ENCODE measurements at regions not wholly inside any gene's neighbourhood (a gene's known extent, or its start where the extent isn't known, plus 50 kb on each side); places are given as distances from the start of the nearest gene placed in this dataset.
"Not testable (repeated sequence)": the region's sequence is repeated elsewhere in the genome, so short reads cannot be mapped to it uniquely, and the experiment has no call there.

DNA sequence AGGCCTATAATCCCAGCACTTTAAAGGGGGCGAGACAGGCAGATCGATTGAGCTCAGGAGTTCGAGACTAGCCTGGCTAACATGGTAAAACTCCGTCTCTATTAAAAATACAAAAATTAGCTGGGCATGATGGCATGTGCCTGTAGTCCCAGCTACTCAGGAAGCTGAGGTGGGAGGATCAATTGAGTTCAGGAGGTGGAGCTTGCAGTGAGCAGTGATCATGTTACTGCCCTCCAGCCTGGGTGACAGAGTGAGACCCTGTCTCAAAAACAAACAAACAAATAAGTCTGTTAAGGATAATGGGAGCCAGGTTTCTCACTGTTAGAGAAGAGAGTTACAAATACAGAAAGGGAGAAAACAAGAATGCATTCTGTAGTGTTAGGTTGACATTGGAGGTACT, 148.7 kb upstream of the PLD5 start:
- not testable (repeated sequence) for TF ChIP-seq EP300, CTCF (IDR thresholded peaks at IDR 0.05)

All from upper lobe of left lung (tissue), 4 donors.